ENCODE measurements at regions not wholly inside any gene's neighbourhood (a gene's known extent, or its start where the extent isn't known, plus 50 kb on each side); places are given as distances from the start of the nearest gene placed in this dataset.

GRCh38 chr1:187872550-187872949 is 1043.8 kb downstream of the PLA2G4A start:
- no peak for DNase-seq (ENCODE audit: low spot score)
- in situ Hi-C loops (cut with MboI; ENCODE audit: low sequenced_read_pairs, unreplicated experiment): no loop called here
- no peak for TF ChIP-seq CTCF (IDR thresholded peaks at IDR 0.05; ENCODE audit: borderline replicate concordance, control extremely low read depth, extremely low read depth, insufficient read depth, missing control alignments)

- in situ Hi-C loops (cut with MboI; ENCODE audit: low sequenced_read_pairs, unreplicated experiment): no loop called here
- no peak for DNase-seq (ENCODE audit: low spot score)
- TF ChIP-seq CTCF (IDR thresholded peaks at IDR 0.05; ENCODE audit: borderline replicate concordance, control extremely low read depth, extremely low read depth, insufficient read depth, missing control alignments): no peak
These were observed 1044.4 kb downstream of the PLA2G4A start for GRCh38 chr1:187873126-187873525.

- TF ChIP-seq CTCF (IDR thresholded peaks at IDR 0.05; ENCODE audit: borderline replicate concordance, control extremely low read depth, extremely low read depth, insufficient read depth, missing control alignments): no peak
- in situ Hi-C loops (cut with MboI; ENCODE audit: low sequenced_read_pairs, unreplicated experiment): no loop called here
- DNase-seq (ENCODE audit: low spot score): no peak
These were observed 1048.0 kb downstream of the PLA2G4A start for GRCh38 chr1:187876775-187877174.

- in situ Hi-C loops (cut with MboI; ENCODE audit: low sequenced_read_pairs, unreplicated experiment): no loop called here
- no peak for DNase-seq (ENCODE audit: low spot score)
- TF ChIP-seq CTCF (IDR thresholded peaks at IDR 0.05; ENCODE audit: borderline replicate concordance, control extremely low read depth, extremely low read depth, insufficient read depth, missing control alignments): no peak
These were observed 1048.5 kb downstream of the PLA2G4A start for GRCh38 chr1:187877220-187877619.

GRCh38 chr1:187878883-187879282 is 1050.1 kb downstream of the PLA2G4A start:
- in situ Hi-C loops (cut with MboI; ENCODE audit: low sequenced_read_pairs, unreplicated experiment): no loop called here
- TF ChIP-seq CTCF (IDR thresholded peaks at IDR 0.05; ENCODE audit: borderline replicate concordance, control extremely low read depth, extremely low read depth, insufficient read depth, missing control alignments): no peak
- DNase-seq (ENCODE audit: low spot score): no peak

- in situ Hi-C loops (cut with MboI; ENCODE audit: low sequenced_read_pairs, unreplicated experiment): no loop called here
- no peak for TF ChIP-seq CTCF (IDR thresholded peaks at IDR 0.05; ENCODE audit: borderline replicate concordance, control extremely low read depth, extremely low read depth, insufficient read depth, missing control alignments)
- no peak for DNase-seq (ENCODE audit: low spot score)
These were observed 1054.6 kb downstream of the PLA2G4A start for GRCh38 chr1:187883356-187883755.

All from GM13976 (cell line).